Upper lobe of left lung (tissue), 6 donors: ENCODE measurements at regions not wholly inside any gene's neighbourhood (a gene's known extent, or its start where the extent isn't known, plus 50 kb on each side); places are given as distances from the start of the nearest gene placed in this dataset.

Source experiments
- ATAC-seq, 2 donors: fragments of 200-7000 bp; cut with Tn5 transposase; one replicate each; pipeline ENCODE4 v1.9.1; 2022; ENCODE audit warnings: mild to moderate bottlenecking in 2 of 2, moderate library complexity in 2 of 2; ENCODE audit not compliant: low FRiP score in 2 of 2
- DNase-seq, 2 donors: peaks; one replicate each; pipeline ENCODE4 v3.0.0-alpha.2; 2019 to 2020
- H3K27ac ChIP-seq, 4 donors: fragments of 200-600 bp; sonication (generic); one replicate each; pipeline ENCODE4 v1.5.1; 2016 to 2019
- H3K27me3 ChIP-seq, 4 donors: fragments of 200-600 bp; sonication (generic); one replicate each; pipeline ENCODE4 v1.5.1; 2017 to 2019
- H3K36me3 ChIP-seq, 4 donors: fragments of 200-600 bp; sonication (generic); one replicate each; pipeline ENCODE4 v1.5.1; 2016 to 2019
- H3K4me1 ChIP-seq, 4 donors: fragments of 200-600 bp; sonication (generic); one replicate each; pipeline ENCODE4 v1.5.1; 2018 to 2019
- H3K4me3 ChIP-seq, 4 donors: fragments of 200-600 bp; sonication (generic); one replicate each; pipeline ENCODE4 v1.5.1; 2017 to 2019; ENCODE audit warnings: mild to moderate bottlenecking in 2 of 4, moderate library complexity in 1 of 4
- H3K9me3 ChIP-seq, 4 donors: fragments of 200-600 bp; sonication (generic); one replicate each; pipeline ENCODE4 v1.5.1; 2018 to 2019
- EP300 ChIP-seq, 4 donors: sonication (generic); formaldehyde crosslinking; IDR thresholded peaks; one replicate each; pipeline ENCODE4 v1.5.1; 2017; ENCODE audit warnings: antibody characterized with exemption in 4 of 4, control low read depth in 2 of 4
- POLR2A ChIP-seq, 4 donors: fragments of 450-650 bp; IDR thresholded peaks; one replicate each; pipeline ENCODE4 v1.5.1; 2016 to 2017; ENCODE audit warnings: antibody characterized with exemption in 4 of 4, mild to moderate bottlenecking in 2 of 4
- POLR2AphosphoS5 ChIP-seq, 2 donors: sonication (generic); formaldehyde crosslinking; IDR thresholded peaks; one replicate each; pipeline ENCODE4 v1.5.1; 2017; ENCODE audit warnings: antibody characterized with exemption in 2 of 2
- WGBS, 2 donors: methylation state at CpG; one replicate each; pipeline ENCODE4 v1.1.5; 2017 to 2018; 5-methylcytosine and 5-hydroxymethylcytosine counted together
- TF ChIP-seq, protein P1 (sequence below), 6 experiments: fragments of 450-650 bp in 4 of 6; fragments of 200-600 bp in 2 of 6; sonication (generic) in 2 of 6; IDR thresholded peaks; one replicate each; pipeline ENCODE4 v1.5.1; 2016 to 2019; ENCODE audit warnings: antibody characterized with exemption in 6 of 6
- donor health status: DM: no; HTN: no; CAD: no; lungs with moderate emphysema.
- donor health status: DM: no; HTN: yes; CAD: no; lungs with severe emphysema.

DNA sequence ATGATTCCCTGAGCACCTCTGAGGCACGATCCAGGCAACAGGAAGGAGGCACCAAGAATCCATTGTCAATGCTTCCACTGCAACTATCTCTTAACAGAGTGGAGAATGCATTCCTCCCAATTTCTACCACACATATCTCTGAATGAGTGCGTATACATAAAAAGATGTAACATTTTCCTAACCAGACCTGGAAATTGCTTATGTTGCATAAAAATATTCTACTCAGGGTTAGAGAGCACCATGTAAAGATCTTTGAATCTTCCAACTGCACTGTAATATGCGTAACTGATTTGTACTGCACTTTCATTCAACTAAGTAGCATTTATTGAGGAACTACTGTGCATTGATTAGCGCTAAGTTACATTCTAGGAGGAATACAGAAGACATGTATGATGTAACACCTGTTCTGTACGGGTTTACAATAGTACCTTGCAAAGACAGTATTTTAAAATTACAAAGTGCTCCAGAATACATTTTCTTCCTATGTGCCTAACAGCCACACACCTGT is 237.8 kb downstream of the EBLN2 start:
- no peak for ATAC-seq
- H3K9me3 ChIP-seq: no peaks in the 10 kb centered on the region
- H3K27me3 ChIP-seq: no peaks in the 10 kb centered on the region
- no peaks in the 10 kb centered on the region for H3K4me1 ChIP-seq
- DNase-seq: no peak
- H3K36me3 ChIP-seq: no peaks in the 10 kb centered on the region
- H3K27ac ChIP-seq: no peak overlapping the region
- H3K4me3 ChIP-seq: no peak overlapping the region
- TF ChIP-seq POLR2AphosphoS5 (IDR thresholded peaks at IDR 0.05) (no peak), POLR2A (IDR thresholded peaks at IDR 0.05) (no peak), EP300 (IDR thresholded peaks at IDR 0.05) (no peak)
- TF ChIP-seq, protein P1, sequence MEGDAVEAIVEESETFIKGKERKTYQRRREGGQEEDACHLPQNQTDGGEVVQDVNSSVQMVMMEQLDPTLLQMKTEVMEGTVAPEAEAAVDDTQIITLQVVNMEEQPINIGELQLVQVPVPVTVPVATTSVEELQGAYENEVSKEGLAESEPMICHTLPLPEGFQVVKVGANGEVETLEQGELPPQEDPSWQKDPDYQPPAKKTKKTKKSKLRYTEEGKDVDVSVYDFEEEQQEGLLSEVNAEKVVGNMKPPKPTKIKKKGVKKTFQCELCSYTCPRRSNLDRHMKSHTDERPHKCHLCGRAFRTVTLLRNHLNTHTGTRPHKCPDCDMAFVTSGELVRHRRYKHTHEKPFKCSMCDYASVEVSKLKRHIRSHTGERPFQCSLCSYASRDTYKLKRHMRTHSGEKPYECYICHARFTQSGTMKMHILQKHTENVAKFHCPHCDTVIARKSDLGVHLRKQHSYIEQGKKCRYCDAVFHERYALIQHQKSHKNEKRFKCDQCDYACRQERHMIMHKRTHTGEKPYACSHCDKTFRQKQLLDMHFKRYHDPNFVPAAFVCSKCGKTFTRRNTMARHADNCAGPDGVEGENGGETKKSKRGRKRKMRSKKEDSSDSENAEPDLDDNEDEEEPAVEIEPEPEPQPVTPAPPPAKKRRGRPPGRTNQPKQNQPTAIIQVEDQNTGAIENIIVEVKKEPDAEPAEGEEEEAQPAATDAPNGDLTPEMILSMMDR (IDR thresholded peaks at IDR 0.05): no peak
- WGBS, 2 donors: 68 to 84% methylated on average over 5 of the region's 5 CpGs

DNA sequence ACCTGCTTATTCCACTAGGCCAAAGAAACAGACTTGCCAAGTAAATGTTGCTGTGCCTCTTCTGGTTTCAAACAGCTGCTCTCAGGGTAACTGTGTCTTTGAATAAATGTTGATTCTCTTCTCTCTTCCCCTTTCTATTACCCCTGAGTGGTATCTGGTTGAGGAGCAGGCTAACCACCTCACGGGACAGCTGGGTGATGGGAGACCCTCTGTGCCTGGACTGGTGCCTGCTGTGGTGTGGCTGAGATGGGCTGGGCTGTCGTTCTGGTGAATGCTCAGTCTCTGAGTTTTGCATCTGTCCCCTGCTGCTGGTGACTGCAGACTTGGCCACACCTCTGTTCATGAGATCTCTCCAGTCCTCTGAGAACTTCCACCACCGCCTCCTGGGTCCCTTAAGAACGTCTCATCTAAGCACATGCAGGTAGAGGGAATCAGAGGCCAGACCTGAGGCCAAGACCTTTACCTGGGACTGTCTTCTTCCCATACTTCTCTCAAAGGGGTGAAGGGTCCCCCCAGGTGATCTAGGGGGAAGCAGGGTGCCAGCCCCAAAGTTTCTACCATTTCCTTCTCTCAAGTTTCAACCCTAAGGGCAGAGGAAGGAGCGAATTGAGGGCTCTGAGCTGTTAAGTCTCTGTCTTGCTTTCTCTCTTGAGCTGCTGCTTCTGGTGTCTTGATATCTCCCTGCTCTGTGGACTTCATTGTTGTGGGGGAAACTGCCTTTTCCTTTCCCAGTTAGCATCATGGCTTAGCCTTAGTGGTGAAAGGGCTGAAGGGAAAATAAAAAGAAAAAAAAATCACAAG is 252.9 kb downstream of the EBLN2 start:
- Histone ChIP-seq H3K27me3 (no peaks in the 10 kb centered on the region), H3K27ac (no peak overlapping the region), H3K9me3 (no peaks in the 10 kb centered on the region), H3K4me3 (no peak overlapping the region), H3K36me3 (no peaks in the 10 kb centered on the region), H3K4me1 (no peaks in the 10 kb centered on the region)
- no peak for DNase-seq
- WGBS, 2 donors: 75 to 80% methylated on average over 3 to 5 of the region's 5 CpGs
- ATAC-seq: no peak
- TF ChIP-seq, protein P1 (IDR thresholded peaks at IDR 0.05): no peak
- no peak for TF ChIP-seq POLR2AphosphoS5 (IDR thresholded peaks at IDR 0.05)
- TF ChIP-seq POLR2A (IDR thresholded peaks at IDR 0.05): no peak
- TF ChIP-seq EP300 (IDR thresholded peaks at IDR 0.05): no peak

DNA sequence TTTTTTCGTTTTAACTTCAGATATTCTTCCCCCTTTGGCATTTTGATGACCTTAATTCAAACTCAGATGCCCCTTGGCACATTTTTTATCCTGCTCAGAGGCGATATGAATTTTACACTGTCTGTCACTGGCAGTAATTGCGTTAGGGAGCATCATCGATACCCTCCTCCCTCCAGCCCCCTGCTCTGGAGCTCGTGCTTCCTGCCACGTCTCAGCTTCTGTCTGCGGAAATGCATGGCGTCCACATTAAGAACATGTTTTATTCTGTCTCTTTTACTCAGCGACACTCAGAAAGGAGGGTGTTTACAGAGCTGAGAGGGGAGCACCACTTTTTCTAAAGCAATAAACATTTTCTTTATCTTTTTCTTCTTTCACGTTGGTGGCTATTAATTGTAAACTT is 254.2 kb downstream of the EBLN2 start:
- no peak overlapping the region for H3K27ac ChIP-seq
- 38 to 39% methylated on average over 10 of the region's 10 CpGs for WGBS, 2 donors
- H3K9me3 ChIP-seq: no peaks in the 10 kb centered on the region
- no peak for DNase-seq
- no peak for TF ChIP-seq POLR2A (IDR thresholded peaks at IDR 0.05)
- H3K4me1 ChIP-seq: no peaks in the 10 kb centered on the region
- no peak for ATAC-seq
- H3K36me3 ChIP-seq: no peaks in the 10 kb centered on the region
- no peaks in the 10 kb centered on the region for H3K27me3 ChIP-seq
- no peak overlapping the region for H3K4me3 ChIP-seq

DNA sequence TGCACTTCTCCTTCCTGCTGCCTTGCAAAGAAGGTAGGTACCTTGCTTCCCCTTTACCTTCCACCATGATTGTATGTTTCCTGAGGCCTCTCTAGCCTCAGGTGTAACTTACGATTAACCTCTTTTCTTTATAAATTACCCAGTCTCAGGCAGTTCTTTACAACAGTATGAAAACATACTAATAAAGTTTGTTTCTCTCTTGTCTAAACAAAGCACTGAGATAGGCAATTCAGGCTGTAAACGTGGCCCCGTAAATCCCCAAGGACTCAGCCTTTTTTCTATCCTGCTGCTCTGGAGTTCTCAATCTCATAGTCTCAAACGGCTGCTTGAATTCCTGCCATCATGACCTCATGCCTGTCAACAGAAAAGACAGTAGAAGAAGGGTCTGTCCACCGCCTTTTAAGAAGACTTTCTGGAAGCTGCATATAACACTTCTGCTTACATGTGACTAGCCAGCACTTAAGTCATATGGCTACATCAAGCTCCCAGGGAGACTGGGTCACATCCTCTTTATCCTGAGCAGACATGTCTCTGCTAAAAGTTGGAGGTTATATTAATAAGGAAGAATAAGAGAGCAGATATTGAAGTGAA is 257.8 kb downstream of the EBLN2 start:
- no peaks in the 10 kb centered on the region for H3K36me3 ChIP-seq
- no peaks in the 10 kb centered on the region for H3K9me3 ChIP-seq
- no peaks in the 10 kb centered on the region for H3K4me1 ChIP-seq
- no peak for TF ChIP-seq POLR2AphosphoS5 (IDR thresholded peaks at IDR 0.05)
- no peak overlapping the region for H3K4me3 ChIP-seq
- ATAC-seq (no peak), DNase-seq (no peak)
- H3K27me3 ChIP-seq: no peaks in the 10 kb centered on the region
- H3K27ac ChIP-seq: no peak overlapping the region
- 53 to 75% methylated on average over 5 of the region's 5 CpGs for WGBS, 2 donors

DNA sequence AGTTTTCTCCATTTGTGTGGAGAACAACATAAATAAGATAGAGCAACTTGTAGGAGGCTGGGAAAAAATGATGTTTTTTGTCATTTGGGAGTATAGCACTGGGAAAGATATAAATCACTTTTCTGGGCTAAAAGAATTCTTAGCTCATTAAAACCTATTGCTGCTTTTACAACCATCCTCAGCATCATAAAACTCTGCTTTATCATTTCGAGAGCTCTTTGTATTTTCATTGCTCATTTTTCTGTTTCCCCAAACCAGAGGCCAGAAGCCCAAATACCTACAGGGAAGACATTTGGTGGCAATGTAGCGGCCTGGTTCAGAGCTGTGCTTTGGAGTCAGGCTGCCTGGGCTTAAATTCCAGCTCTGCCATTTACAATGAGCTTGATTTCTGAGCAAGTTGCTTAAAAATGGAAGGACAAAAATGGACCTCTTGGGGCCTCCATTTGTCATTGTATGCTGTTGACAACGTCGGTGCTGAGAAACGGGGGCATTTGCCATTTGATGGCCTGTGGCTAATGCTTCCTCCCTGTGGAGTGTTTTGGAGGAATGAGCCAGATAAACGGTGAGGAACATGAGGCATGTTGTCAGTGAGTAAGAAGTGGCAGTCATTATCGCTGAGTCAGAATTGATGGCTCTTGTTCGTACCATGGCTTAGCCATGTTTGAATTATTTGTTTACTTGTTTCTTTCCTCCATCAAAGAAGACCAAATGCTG is 260.0 kb downstream of the EBLN2 start:
- DNase-seq (no peak), ATAC-seq (no peak)
- 58 to 66% methylated on average over 8 of the region's 8 CpGs for WGBS, 2 donors
- Histone ChIP-seq H3K9me3 (no peaks in the 10 kb centered on the region), H3K36me3 (no peaks in the 10 kb centered on the region), H3K4me1 (no peaks in the 10 kb centered on the region), H3K27me3 (no peaks in the 10 kb centered on the region), H3K27ac (no peak overlapping the region), H3K4me3 (no peak overlapping the region)
- TF ChIP-seq EP300 (IDR thresholded peaks at IDR 0.05) (no peak), POLR2AphosphoS5 (IDR thresholded peaks at IDR 0.05) (no peak), POLR2A (IDR thresholded peaks at IDR 0.05) (no peak)
- TF ChIP-seq, protein P1 (IDR thresholded peaks at IDR 0.05): no peak
